ENCODE measurements at regions not wholly inside any gene's neighbourhood (a gene's known extent, or its start where the extent isn't known, plus 50 kb on each side); places are given as distances from the start of the nearest gene placed in this dataset.
"Not testable (repeated sequence)": the region's sequence is repeated elsewhere in the genome, so short reads cannot be mapped to it uniquely, and the experiment has no call there.

- no peak for DNase-seq
These were observed 246.9 kb downstream of the LNPK start for GRCh38 chr2:175755169-175755568.

GRCh38 chr2:175750195-175750594 lies 251.9 kb downstream of the LNPK start:
- DNase-seq, result no peak

GRCh38 chr2:175745911-175746310 lies 256.2 kb downstream of the LNPK start:
- no peak for DNase-seq

GRCh38 chr2:175744000-175744399 lies 258.1 kb downstream of the LNPK start:
- no peak for DNase-seq

- no peak for DNase-seq
These were observed 259.1 kb downstream of the LNPK start for GRCh38 chr2:175743011-175743410.

- DNase-seq, result no peak
These were observed 259.7 kb downstream of the LNPK start for GRCh38 chr2:175742367-175742766.

GRCh38 chr2:175741164-175741563 lies 260.9 kb downstream of the LNPK start:
- no peak for DNase-seq

GRCh38 chr2:175737722-175738361 lies 264.2 kb downstream of the LNPK start:
- no peak for DNase-seq

- no peak for DNase-seq
These were observed 267.4 kb downstream of the LNPK start for GRCh38 chr2:175734686-175735085.

- DNase-seq, result no peak
These were observed 269.5 kb downstream of the LNPK start for GRCh38 chr2:175732531-175732930.

GRCh38 chr2:175730050-175730449 lies 272.0 kb downstream of the LNPK start:
- no peak for DNase-seq

GRCh38 chr2:175729049-175729706 lies 272.9 kb downstream of the LNPK start:
- DNase-seq, result no peak

GRCh38 chr2:175728032-175728431 lies 274.0 kb downstream of the LNPK start:
- no peak for DNase-seq

- DNase-seq, result no peak
These were observed 275.8 kb downstream of the LNPK start for GRCh38 chr2:175726223-175726622.

- no peak for DNase-seq
These were observed 292.8 kb downstream of the LNPK start for GRCh38 chr2:175709248-175709647.

GRCh38 chr2:175707322-175707721 lies 294.7 kb downstream of the LNPK start:
- no peak for DNase-seq

- not testable (repeated sequence) for DNase-seq
These were observed 297.5 kb downstream of the LNPK start for GRCh38 chr2:175704568-175704967.

GRCh38 chr2:175698061-175698460 lies 304.0 kb downstream of the LNPK start:
- no peak for DNase-seq

- peak; percentile 62 for DNase-seq
These were observed 311.8 kb downstream of the LNPK start for GRCh38 chr2:175690113-175690837.

- no peak for DNase-seq
These were observed 313.8 kb downstream of the LNPK start for GRCh38 chr2:175688243-175688642.

GRCh38 chr2:175687465-175687864 lies 314.6 kb downstream of the LNPK start:
- no peak for DNase-seq

- no peak for DNase-seq
These were observed 316.1 kb downstream of the LNPK start for GRCh38 chr2:175686002-175686401.

GRCh38 chr2:175684466-175684865 lies 317.6 kb downstream of the LNPK start:
- no peak for DNase-seq

- no peak for DNase-seq
These were observed 322.3 kb downstream of the LNPK start for GRCh38 chr2:175679728-175680127.

All from NCI-H510A treated with DMSO at 0.1 percent for 48 hours (cell line).